HCT116 (cell line): ENCODE measurements at regions not wholly inside any gene's neighbourhood (a gene's known extent, or its start where the extent isn't known, plus 50 kb on each side); places are given as distances from the start of the nearest gene placed in this dataset.

Source experiments
- ATAC-seq: fragments of 200-7000 bp; cut with Tn5 transposase; 2 replicates; pipeline ENCODE4 v1.9.1; 2020; ENCODE audit warnings: mild to moderate bottlenecking, moderate library complexity
- BruUV-seq: library from RNA; stranded (reverse); fragments of 400-500 nt; replicated peaks from 2 replicates; lab custom pipeline; 2021; lab: Mats Ljungman, UMichigan
- CTCF ChIA-PET: fragments of 300-600 bp; sonication (Branson Sonifier 250); formaldehyde crosslinking; loops from one replicate; lab custom pipeline; 2021; ENCODE audit warnings: antibody characterized with exemption; lab: Charles Lee
- POLR2A ChIA-PET: fragments of 300-600, 350-600 bp; sonication (Branson Sonifier 250); formaldehyde crosslinking; loops from one replicate; lab custom pipeline; 2021; ENCODE audit warnings: antibody characterized with exemption; lab: Charles Lee
- RAD21 ChIA-PET, 2 experiments: fragments of 300-600 bp; sonication (Branson Sonifier 250); formaldehyde crosslinking; loops; one replicate each; lab custom pipeline; 2023; ENCODE audit warnings: low total read pairs in 2 of 2; ENCODE audit not compliant: uncharacterized antibody in 2 of 2, unreplicated experiment in 2 of 2, low non-redundant PET in 1 of 2; lab: Charles Lee
- DNase-seq: peaks from one replicate; pipeline ENCODE4 v3.0.0-alpha.2; 2010; ENCODE audit warnings: low read depth, low spot score
- H2AFZ ChIP-seq: fragments of 200-600 bp; shearing (Covaris generic), sonication (generic); 2 replicates; pipeline ENCODE4 v1.6.1; 2017; ENCODE audit warnings: low read depth, mixed run types, mixed read lengths, antibody characterized with exemption, low read length; ENCODE audit not compliant: poor library complexity, severe bottlenecking
- H3K27ac ChIP-seq: 2 replicates; pipeline ENCODE4 v1.5.1; 2012; ENCODE audit warnings: low read depth, low read length
- H3K27me3 ChIP-seq: fragments of 200-600 bp; sonication (generic); 2 replicates; pipeline ENCODE4 v1.6.1; 2016; ENCODE audit warnings: mixed run types, low read length, mixed read lengths; ENCODE audit not compliant: insufficient read depth
- H3K36me3 ChIP-seq, 2 experiments: fragments of 200-500 bp in 1 of 2; fragments of 200-600 bp in 1 of 2; sonication (Bioruptor generic) in 1 of 2; sonication (generic) in 1 of 2; 2 replicates each; pipeline versions ENCODE4 v1.5.1 to v1.6.1; 2014 to 2016; ENCODE audit warnings: low read length in 2 of 2, inconsistent platforms in 1 of 2, mixed read lengths in 1 of 2, mixed run types in 1 of 2; ENCODE audit not compliant: insufficient read depth in 2 of 2, control insufficient read depth in 1 of 2
- H3K4me1 ChIP-seq, 2 experiments: fragments of 200-600 bp in 1 of 2; sonication (generic) in 1 of 2; 2 replicates each; pipeline versions ENCODE4 v1.5.1 to v1.6.1; 2012 to 2017; ENCODE audit warnings: low read length in 2 of 2, inconsistent platforms in 1 of 2, mild to moderate bottlenecking in 1 of 2, mixed read lengths in 1 of 2, mixed run types in 1 of 2, moderate library complexity in 1 of 2; ENCODE audit not compliant: insufficient read depth in 2 of 2, control insufficient read depth in 1 of 2
- H3K4me2 ChIP-seq: fragments of 200-600 bp; sonication (generic); 2 replicates; pipeline ENCODE4 v1.6.1; 2017; ENCODE audit warnings: mixed run types, low read length, mixed read lengths
- H3K4me3 ChIP-seq, 2 experiments: fragments of 200-600 bp in 1 of 2; sonication (generic) in 1 of 2; replicated peaks in 1 of 2; 2 replicates each; pipeline ENCODE4 v1.5.1; 2011 to 2016; ENCODE audit warnings: low read length in 2 of 2, control low read depth in 1 of 2, low read depth in 1 of 2, mild to moderate bottlenecking in 1 of 2, mixed read lengths in 1 of 2, mixed run types in 1 of 2
- H3K79me2 ChIP-seq: fragments of 200-600 bp; sonication (generic); 2 replicates; pipeline ENCODE4 v1.6.1; 2017; ENCODE audit warnings: mild to moderate bottlenecking, mixed run types, low read length, moderate library complexity, mixed read lengths; ENCODE audit not compliant: insufficient read depth
- H3K9ac ChIP-seq: fragments of 200-600 bp; sonication (generic); 2 replicates; pipeline ENCODE4 v1.6.1; 2016; ENCODE audit warnings: low read length, mixed read lengths
- H3K9me2 ChIP-seq: fragments of 200-600 bp; sonication (generic), shearing (Covaris generic); 2 replicates; pipeline ENCODE4 v1.6.1; 2017; ENCODE audit warnings: mixed run types, mild to moderate bottlenecking, moderate library complexity; ENCODE audit not compliant: insufficient read depth
- H3K9me3 ChIP-seq, 2 experiments: fragments of 200-500 bp in 1 of 2; fragments of 200-600 bp in 1 of 2; sonication (Bioruptor generic) in 1 of 2; sonication (generic) in 1 of 2; 2 replicates each; pipeline ENCODE4 v1.6.1; 2014 to 2017; ENCODE audit warnings: low read length in 2 of 2, mixed read lengths in 2 of 2, inconsistent platforms in 1 of 2, low read depth in 1 of 2, mild to moderate bottlenecking in 1 of 2, mixed run types in 1 of 2, moderate library complexity in 1 of 2; ENCODE audit not compliant: control insufficient read depth in 1 of 2, insufficient read depth in 1 of 2
- H4K20me1 ChIP-seq: fragments of 200-600 bp; sonication (generic), shearing (Covaris generic); 2 replicates; pipeline ENCODE4 v1.6.1; 2017; ENCODE audit warnings: mixed run types, mild to moderate bottlenecking, moderate library complexity; ENCODE audit not compliant: insufficient read depth
- CBX3 ChIP-seq: IDR thresholded peaks from 2 replicates; pipeline ENCODE4 v1.6.1; 2012; ENCODE audit warnings: low read depth
- EGR1 ChIP-seq: IDR thresholded peaks from 2 replicates; pipeline ENCODE4 v1.6.1; 2012; ENCODE audit warnings: low read depth
- ELF1 ChIP-seq: IDR thresholded peaks from 2 replicates; pipeline ENCODE4 v1.6.1; 2012; ENCODE audit warnings: low read depth, borderline replicate concordance
- MAX ChIP-seq: IDR thresholded peaks from 2 replicates; pipeline ENCODE4 v1.6.1; 2012
- POLR2A ChIP-seq: IDR thresholded peaks from 2 replicates; pipeline ENCODE4 v1.7.0; 2011; ENCODE audit warnings: borderline replicate concordance; ENCODE audit not compliant: insufficient read depth, insufficient read length; ENCODE audit errors: extremely low read depth
- POLR2AphosphoS5 ChIP-seq: IDR thresholded peaks from 2 replicates; pipeline ENCODE4 v1.6.1; 2011; ENCODE audit warnings: mild to moderate bottlenecking, low read depth, low read length, moderate library complexity
- REST ChIP-seq: IDR thresholded peaks from 2 replicates; pipeline ENCODE4 v1.6.1; 2012; ENCODE audit warnings: low read depth
- SIN3A ChIP-seq: IDR thresholded peaks from 2 replicates; pipeline ENCODE4 v1.6.1; 2012; ENCODE audit warnings: low read depth
- SRF ChIP-seq: IDR thresholded peaks from 2 replicates; pipeline ENCODE4 v1.6.1; 2012; ENCODE audit warnings: low read depth
- ZBTB33 ChIP-seq: IDR thresholded peaks from 2 replicates; pipeline ENCODE4 v1.6.1; 2011; ENCODE audit warnings: mild to moderate bottlenecking, low read length, moderate library complexity; ENCODE audit not compliant: insufficient replicate concordance; ENCODE audit errors: extremely low read depth
- ZFX ChIP-seq: fragments of 450-650 bp; IDR thresholded peaks from 2 replicates; pipeline ENCODE4 v1.6.1; 2017
- intact Hi-C: fragments of 100-400 bp; cut with micrococcal nuclease; formaldehyde crosslinking; loops from 2 replicates; pipeline ENCODE4 v1.10.0; 2022

GRCh38 chr11:90468923-90469322 lies 246.1 kb upstream of the CHORDC1 start:
- Histone ChIP-seq H2AFZ (no peak overlapping the region), H3K9me3 (no peaks in the 10 kb centered on the region), H3K27me3 (no peaks in the 10 kb centered on the region), H4K20me1 (no peaks in the 10 kb centered on the region), H3K27ac (no peak overlapping the region), H3K4me3 (no peak overlapping the region), H3K9me2 (no peaks in the 10 kb centered on the region), H3K9ac (no peak overlapping the region), H3K79me2 (no peaks in the 10 kb centered on the region), H3K4me1 (no peaks in the 10 kb centered on the region), H3K4me2 (no peak overlapping the region), H3K36me3 (no peaks in the 10 kb centered on the region)
- DNase-seq (no peak), ATAC-seq (no peak)
- ChIA-PET POLR2A (no interaction called here), CTCF (no interaction called here), RAD21 (no interaction called here)
- TF ChIP-seq POLR2AphosphoS5: no peak
- TF ChIP-seq CBX3: no peak
- TF ChIP-seq MAX: no peak
- TF ChIP-seq EGR1: no peak
- no peak for TF ChIP-seq ELF1
- no peak for TF ChIP-seq SIN3A
- TF ChIP-seq POLR2A: no peak
- TF ChIP-seq SRF: no peak
- TF ChIP-seq REST: no peak
- no peak for TF ChIP-seq ZFX
- no peak for TF ChIP-seq ZBTB33
- BruUV-seq: no TSS peak
- intact Hi-C loops: no loop called here
